Activated CD8-positive, alpha-beta T cell treated with anti-CD3 and anti-CD28 coated beads for 36 hours (primary cell): ENCODE measurements at regions not wholly inside any gene's neighbourhood (a gene's known extent, or its start where the extent isn't known, plus 50 kb on each side); places are given as distances from the start of the nearest gene placed in this dataset.

Source experiments
- ATAC-seq: fragments of 200-7000 bp; cut with Tn5 transposase; one replicate; pipeline ENCODE4 v1.10.0; 2021; ENCODE audit warnings: mild to moderate bottlenecking, moderate library complexity
- CTCF ChIA-PET: fragments of 350-600 bp; sonication (Branson Sonifier 250); formaldehyde crosslinking; loops from one replicate; lab custom pipeline; 2021; ENCODE audit warnings: antibody characterized with exemption; lab: Charles Lee
- POLR2A ChIA-PET: fragments of 350-600 bp; sonication (Branson Sonifier 250); formaldehyde crosslinking; loops from one replicate; lab custom pipeline; 2021; ENCODE audit warnings: antibody characterized with exemption; lab: Charles Lee
- DNase-seq: peaks from one replicate; pipeline ENCODE4 v3.0.0-alpha.2; 2020
- H3K27ac Mint-ChIP-seq: one replicate; pipeline ENCODE4 v1.8.0; 2021; ENCODE audit warnings: mild to moderate bottlenecking, mixed read lengths
- H3K27me3 Mint-ChIP-seq: one replicate; pipeline ENCODE4 v1.8.0; 2021; ENCODE audit warnings: mixed read lengths
- H3K36me3 Mint-ChIP-seq: one replicate; pipeline ENCODE4 v1.8.0; 2021; ENCODE audit warnings: low read depth, mixed read lengths
- H3K4me1 Mint-ChIP-seq: one replicate; pipeline ENCODE4 v1.8.0; 2021; ENCODE audit warnings: low read depth, mixed read lengths
- H3K4me3 Mint-ChIP-seq: one replicate; pipeline ENCODE4 v1.8.0; 2021; ENCODE audit warnings: mild to moderate bottlenecking, moderate library complexity, mixed read lengths
- H3K9me3 Mint-ChIP-seq: one replicate; pipeline ENCODE4 v1.8.0; 2021; ENCODE audit warnings: mixed read lengths
- CTCF ChIP-seq: fragments of 200-600 bp; IDR thresholded peaks from one replicate; pipeline ENCODE4 v1.8.0; 2022; ENCODE audit warnings: antibody characterized with exemption, mild to moderate bottlenecking
- intact Hi-C: fragments of 100-400 bp; cut with micrococcal nuclease; formaldehyde crosslinking; loops from one replicate; pipeline ENCODE4 v1.10.0; 2022

- H3K27ac Mint-ChIP-seq = no peak overlapping the region
- H3K9me3 Mint-ChIP-seq = no peaks in the 10 kb centered on the region
- CTCF ChIA-PET = no interaction called here
- H3K4me3 Mint-ChIP-seq = no peak overlapping the region
- DNase-seq (no peak), ATAC-seq (no peak)
- POLR2A ChIA-PET = no interaction called here
- TF ChIP-seq CTCF = no peak
- intact Hi-C loops = no loop called here
- H3K27me3 Mint-ChIP-seq = peaks cover 15% of the 10 kb centered on the region
- H3K4me1 Mint-ChIP-seq = no peaks in the 10 kb centered on the region
- H3K36me3 Mint-ChIP-seq = no peaks in the 10 kb centered on the region
These were observed 133.7 kb upstream of the C2CD4B start for GRCh38 chr15:62298811-62299210.

- POLR2A ChIA-PET = no interaction called here
- H3K4me3 Mint-ChIP-seq = no peak overlapping the region
- intact Hi-C loops = no loop called here
- CTCF ChIA-PET = no interaction called here
- no peaks in the 10 kb centered on the region for H3K9me3 Mint-ChIP-seq
- ATAC-seq (no peak), DNase-seq (no peak)
- H3K36me3 Mint-ChIP-seq = no peaks in the 10 kb centered on the region
- no peaks in the 10 kb centered on the region for H3K4me1 Mint-ChIP-seq
- H3K27me3 Mint-ChIP-seq = peaks cover 12% of the 10 kb centered on the region
- H3K27ac Mint-ChIP-seq = no peak overlapping the region
- no peak for TF ChIP-seq CTCF
These were observed 134.5 kb upstream of the C2CD4B start for GRCh38 chr15:62299541-62299940.

GRCh38 chr15:62301993-62302675 is 137.0 kb upstream of the C2CD4B start:
- ChIA-PET CTCF (no interaction called here), POLR2A (interaction anchor here (1.5 kb wide), 1 partner anchor 11 kb away, joined by 3 read pairs; no protein-coding TSS in a partner anchor)
- ATAC-seq (no peak), DNase-seq (no peak)
- Mint-ChIP-seq H3K4me3 (no peak overlapping the region), H3K36me3 (no peaks in the 10 kb centered on the region), H3K4me1 (peaks cover 3% of the 10 kb centered on the region), H3K9me3 (no peaks in the 10 kb centered on the region), H3K27me3 (peaks cover 8% of the 10 kb centered on the region), H3K27ac (no peak overlapping the region)
- intact Hi-C loops = no loop called here
- no peak for TF ChIP-seq CTCF

- Mint-ChIP-seq H3K4me3 (no peak overlapping the region), H3K4me1 (peaks cover 3% of the 10 kb centered on the region), H3K27me3 (peaks cover 18% of the 10 kb centered on the region), H3K9me3 (no peaks in the 10 kb centered on the region), H3K36me3 (no peaks in the 10 kb centered on the region), H3K27ac (no peak overlapping the region)
- intact Hi-C loops = no loop called here
- CTCF ChIA-PET = interaction anchor here (0.6 to 1.8 kb wide), 13 partner anchors 9 to 999 kb away, joined by 3 to 7 read pairs (median 3); no protein-coding TSS in a partner anchor
- ATAC-seq (no peak), DNase-seq (peak; percentile 19)
- TF ChIP-seq CTCF = peak; percentile 71
- POLR2A ChIA-PET = no interaction called here
These were observed 141.9 kb upstream of the C2CD4B start for GRCh38 chr15:62306851-62307504.

GRCh38 chr15:62307551-62307950 is 142.5 kb upstream of the C2CD4B start:
- H3K9me3 Mint-ChIP-seq = no peaks in the 10 kb centered on the region
- peaks cover 23% of the 10 kb centered on the region for H3K27me3 Mint-ChIP-seq
- ATAC-seq (no peak), DNase-seq (no peak)
- peaks cover 3% of the 10 kb centered on the region for H3K4me1 Mint-ChIP-seq
- ChIA-PET POLR2A (no interaction called here), CTCF (interaction anchor here (0.7 to 1.8 kb wide), 12 partner anchors 8 to 438 kb away, joined by 3 to 7 read pairs (median 4); partner anchors contain the start of gene C2CD4B)
- no peak overlapping the region for H3K4me3 Mint-ChIP-seq
- intact Hi-C loops = no loop called here
- TF ChIP-seq CTCF = no peak
- H3K27ac Mint-ChIP-seq = no peak overlapping the region
- no peaks in the 10 kb centered on the region for H3K36me3 Mint-ChIP-seq
